Spleen (tissue), 11 donors: ENCODE measurements at regions not wholly inside any gene's neighbourhood (a gene's known extent, or its start where the extent isn't known, plus 50 kb on each side); places are given as distances from the start of the nearest gene placed in this dataset.

Source experiments
- DNase-seq: peaks from one replicate; pipeline ENCODE4 v3.0.0-alpha.2; 2020
- H3K27ac ChIP-seq, 8 donors: fragments of 200-600 bp; sonication (generic) in 7 of 8; 1 replicate in 4 of 8; 2 replicates in 4 of 8; pipeline versions ENCODE4 v1.5.0 to v1.8.0; 2016 to 2021; ENCODE audit warnings: inconsistent platforms in 4 of 8, mild to moderate bottlenecking in 4 of 8, moderate library complexity in 1 of 8
- H3K27me3 ChIP-seq, 7 donors: fragments of 200-600 bp; sonication (generic) in 6 of 7; replicated peaks in 1 of 7; 1 replicate in 4 of 7; 2 replicates in 3 of 7; pipeline versions ENCODE4 v1.5.0 to v1.8.0; 2016 to 2021; ENCODE audit warnings: inconsistent platforms in 3 of 7, mild to moderate bottlenecking in 1 of 7
- H3K36me3 ChIP-seq, 6 donors: fragments of 200-600 bp; sonication (generic) in 5 of 6; 1 replicate in 4 of 6; 2 replicates in 2 of 6; pipeline versions ENCODE4 v1.5.0 to v1.8.0; 2016 to 2021; ENCODE audit warnings: inconsistent platforms in 2 of 6
- H3K4me1 ChIP-seq, 6 donors: fragments of 200-600 bp; sonication (generic) in 5 of 6; 1 replicate in 3 of 6; 2 replicates in 3 of 6; pipeline versions ENCODE4 v1.5.0 to v1.8.0; 2016 to 2021; ENCODE audit warnings: inconsistent platforms in 3 of 6
- H3K4me3 ChIP-seq, 8 donors: fragments of 200-600 bp; sonication (generic) in 7 of 8; 1 replicate in 4 of 8; 2 replicates in 4 of 8; pipeline versions ENCODE4 v1.5.0 to v1.8.0; 2016 to 2021; ENCODE audit warnings: inconsistent platforms in 4 of 8, mild to moderate bottlenecking in 4 of 8, moderate library complexity in 2 of 8
- H3K9me3 ChIP-seq, 8 donors: fragments of 200-600 bp; sonication (generic) in 7 of 8; 1 replicate in 4 of 8; 2 replicates in 4 of 8; pipeline versions ENCODE4 v1.5.0 to v1.8.0; 2016 to 2021; ENCODE audit warnings: inconsistent platforms in 4 of 8
- CTCF ChIP-seq, 11 experiments: fragments of 200-600 bp in 7 of 11; fragments of 450-650 bp in 4 of 11; sonication (generic) in 4 of 11; IDR thresholded peaks in 8 of 11; conservative IDR thresholded peaks in 3 of 11; 1 replicate in 7 of 11; 2 replicates in 4 of 11; pipeline versions ENCODE4 v1.4.0 to v1.8.0; 2016 to 2021; ENCODE audit warnings: antibody characterized with exemption in 11 of 11, inconsistent platforms in 4 of 11, mild to moderate bottlenecking in 1 of 11
- POLR2A ChIP-seq, 3 donors: fragments of 450-650 bp; IDR thresholded peaks; one replicate each; pipeline ENCODE4 v1.5.1; 2017; ENCODE audit warnings: antibody characterized with exemption in 3 of 3, mild to moderate bottlenecking in 1 of 3
- POLR2AphosphoS5 ChIP-seq, 3 donors: sonication (generic); formaldehyde crosslinking; IDR thresholded peaks; one replicate each; pipeline ENCODE4 v1.5.1; 2017; ENCODE audit warnings: antibody characterized with exemption in 3 of 3
- WGBS, 5 donors: extraction: QIAGEN DNeasy Blood & Tissue Kit in 3 of 5; methylation state at CpG; one replicate each; pipeline versions ENCODE4 v1.1.5 to v1.1.7; 2013 to 2018; 5-methylcytosine and 5-hydroxymethylcytosine counted together
- intact Hi-C: fragments of 100-400 bp; cut with DNase I; formaldehyde crosslinking; loops from one replicate; pipeline ENCODE4 v1.15.0; 2023; ENCODE audit warnings: low total_unique reads
- donor health status: healthy with polysubstance abuse.
- donor health status: DM: no; HTN: no; CAD: no; lungs with moderate emphysema.
- donor health status: DM: no; HTN: no; CAD: no.
- donor health status: Bipolar disorder and iron deficiency.
- donor health status: healthy.
- donor health status: DM: no; HTN: no; CAD: no.
- donor health status: DM: yes; HTN: yes; CAD: no.

GRCh38 chr4:100797791-100798190 is 280.0 kb upstream of the EMCN start:
- intact Hi-C loops: no loop called here
- WGBS, 5 donors: 0 to 57% (median 0%) methylated on average over 1 of the region's 1 CpG
- no peaks in the 10 kb centered on the region for H3K27me3 ChIP-seq

GRCh38 chr4:100797356-100797755 is 279.5 kb upstream of the EMCN start:
- Histone ChIP-seq H3K27ac (no peak overlapping the region), H3K36me3 (no peaks in the 10 kb centered on the region), H3K4me1 (no peaks in the 10 kb centered on the region), H3K4me3 (no peak overlapping the region), H3K27me3 (no peaks in the 10 kb centered on the region), H3K9me3 (peaks cover 0 to under 1% (median 0%) of the 10 kb centered on the region in 8 donors)
- 94 to 100% (median 98%) methylated on average over 1 of the region's 1 CpG for WGBS, 5 donors
- intact Hi-C loops: no loop called here
- TF ChIP-seq CTCF (IDR thresholded peaks at IDR 0.05 in 8 of 11, conservative IDR thresholded peaks at IDR 0.05 in 3 of 11) (no peak), POLR2AphosphoS5 (IDR thresholded peaks at IDR 0.05) (no peak), POLR2A (IDR thresholded peaks at IDR 0.05) (no peak)
- no peak for DNase-seq

More at GRCh38 chr4:100797791-100798190, 280.0 kb upstream of the EMCN start:
- Histone ChIP-seq H3K4me3 (no peak overlapping the region), H3K4me1 (no peaks in the 10 kb centered on the region), H3K27ac (no peak overlapping the region), H3K9me3 (peaks cover 0 to 5% (median 0%) of the 10 kb centered on the region in 8 donors), H3K36me3 (no peaks in the 10 kb centered on the region)
- no peak for DNase-seq
- TF ChIP-seq POLR2A (IDR thresholded peaks at IDR 0.05) (no peak), POLR2AphosphoS5 (IDR thresholded peaks at IDR 0.05) (no peak), CTCF (IDR thresholded peaks at IDR 0.05 in 8 of 11, conservative IDR thresholded peaks at IDR 0.05 in 3 of 11) (no peak)

GRCh38 chr4:100796332-100796731 is 278.5 kb upstream of the EMCN start:
- Histone ChIP-seq H3K27ac (no peak overlapping the region), H3K4me1 (no peaks in the 10 kb centered on the region), H3K9me3 (no peaks in the 10 kb centered on the region), H3K4me3 (no peak overlapping the region), H3K27me3 (no peaks in the 10 kb centered on the region), H3K36me3 (no peaks in the 10 kb centered on the region)
- TF ChIP-seq CTCF (IDR thresholded peaks at IDR 0.05 in 8 of 11, conservative IDR thresholded peaks at IDR 0.05 in 3 of 11) (no peak), POLR2AphosphoS5 (IDR thresholded peaks at IDR 0.05) (no peak), POLR2A (IDR thresholded peaks at IDR 0.05) (no peak)
- no peak for DNase-seq
- intact Hi-C loops: no loop called here
- 80 to 98% (median 93%) methylated on average over 2 of the region's 2 CpGs for WGBS, 5 donors

GRCh38 chr4:100795581-100795980 is 277.8 kb upstream of the EMCN start:
- Histone ChIP-seq H3K27ac (no peak overlapping the region), H3K36me3 (no peaks in the 10 kb centered on the region), H3K4me3 (no peak overlapping the region), H3K4me1 (no peaks in the 10 kb centered on the region), H3K9me3 (no peaks in the 10 kb centered on the region), H3K27me3 (no peaks in the 10 kb centered on the region)
- TF ChIP-seq POLR2AphosphoS5 (IDR thresholded peaks at IDR 0.05) (no peak), CTCF (IDR thresholded peaks at IDR 0.05 in 8 of 11, conservative IDR thresholded peaks at IDR 0.05 in 3 of 11) (no peak), POLR2A (IDR thresholded peaks at IDR 0.05) (no peak)
- 71 to 86% (median 78%) methylated on average over 1 of the region's 1 CpG for WGBS, 5 donors
- intact Hi-C loops: no loop called here
- no peak for DNase-seq
